Dedifferentiated amniotic fluid mesenchymal stem cell (primary cell): ENCODE measurements at regions not wholly inside any gene's neighbourhood (a gene's known extent, or its start where the extent isn't known, plus 50 kb on each side); places are given as distances from the start of the nearest gene placed in this dataset.

Source experiments
- DNase-seq: peaks from one replicate; pipeline ENCODE4 v3.0.0-alpha.2; 2016; ENCODE audit errors: extremely low spot score

- DNase-seq: no peak
These were observed 139.2 kb downstream of the LINC00632 start for GRCh38 chrX:140848800-140849199.

GRCh38 chrX:140860718-140861117 lies 141.7 kb upstream of the SPANXB1 start:
- no peak for DNase-seq

- no peak for DNase-seq
These were observed 135.9 kb upstream of the SPANXB1 start for GRCh38 chrX:140866446-140866845.

GRCh38 chrX:140912606-140913005 lies 89.8 kb upstream of the SPANXB1 start:
- no peak for DNase-seq

GRCh38 chrX:140913802-140914501 lies 88.4 kb upstream of the SPANXB1 start:
- DNase-seq: no peak

- DNase-seq: no peak
These were observed 85.5 kb upstream of the SPANXB1 start for GRCh38 chrX:140916872-140917271.

- no peak for DNase-seq
These were observed 84.9 kb upstream of the SPANXB1 start for GRCh38 chrX:140917354-140918115.

GRCh38 chrX:140918398-140919038 lies 83.9 kb upstream of the SPANXB1 start:
- peak; percentile 43 for DNase-seq

GRCh38 chrX:140920416-140920815 lies 82.0 kb upstream of the SPANXB1 start:
- DNase-seq: no peak

- no peak for DNase-seq
These were observed 79.3 kb upstream of the SPANXB1 start for GRCh38 chrX:140923118-140923517.

GRCh38 chrX:140928739-140929138 lies 73.7 kb upstream of the SPANXB1 start:
- DNase-seq: no peak

- no peak for DNase-seq
These were observed 69.4 kb upstream of the SPANXB1 start for GRCh38 chrX:140933016-140933415.

- no peak for DNase-seq
These were observed 68.3 kb upstream of the SPANXB1 start for GRCh38 chrX:140933874-140934655.

- DNase-seq: no peak
These were observed 58.9 kb upstream of the SPANXB1 start for GRCh38 chrX:140943513-140943912.

- DNase-seq: no peak
These were observed 57.7 kb upstream of the SPANXB1 start for GRCh38 chrX:140944710-140945109.

GRCh38 chrX:140948827-140949226 lies 53.6 kb upstream of the SPANXB1 start:
- no peak for DNase-seq

- DNase-seq: no peak
These were observed 53.2 kb upstream of the SPANXB1 start for GRCh38 chrX:140949233-140949632.
